Daoy (cell line): ENCODE measurements at regions not wholly inside any gene's neighbourhood (a gene's known extent, or its start where the extent isn't known, plus 50 kb on each side); places are given as distances from the start of the nearest gene placed in this dataset.
"Not testable (repeated sequence)": the region's sequence is repeated elsewhere in the genome, so short reads cannot be mapped to it uniquely, and the experiment has no call there.

Experiments
- DNase-seq: peaks from one replicate; pipeline ENCODE4 v3.0.0-alpha.2; 2015; ENCODE audit warnings: low read depth

DNA sequence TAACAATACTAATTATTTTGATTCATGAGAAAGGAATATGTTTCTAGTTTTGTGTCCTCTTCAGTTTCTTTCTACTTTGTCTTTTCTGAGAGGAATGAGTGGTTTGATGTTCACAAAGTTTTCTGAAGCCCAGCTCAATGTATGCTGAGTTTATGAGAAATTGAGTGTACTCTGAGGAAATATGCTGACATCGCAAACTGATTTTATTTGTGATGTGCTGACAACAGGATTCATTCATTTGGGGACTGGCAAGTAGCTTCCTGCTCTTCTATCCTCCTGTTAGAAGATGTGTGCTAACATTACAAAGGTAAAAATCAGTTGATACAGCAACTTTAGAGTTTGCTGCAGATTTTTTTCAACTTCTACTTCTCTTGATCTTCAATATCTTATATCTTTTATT is 403.2 kb upstream of the CDH19 start:
- DNase-seq = no peak

DNA sequence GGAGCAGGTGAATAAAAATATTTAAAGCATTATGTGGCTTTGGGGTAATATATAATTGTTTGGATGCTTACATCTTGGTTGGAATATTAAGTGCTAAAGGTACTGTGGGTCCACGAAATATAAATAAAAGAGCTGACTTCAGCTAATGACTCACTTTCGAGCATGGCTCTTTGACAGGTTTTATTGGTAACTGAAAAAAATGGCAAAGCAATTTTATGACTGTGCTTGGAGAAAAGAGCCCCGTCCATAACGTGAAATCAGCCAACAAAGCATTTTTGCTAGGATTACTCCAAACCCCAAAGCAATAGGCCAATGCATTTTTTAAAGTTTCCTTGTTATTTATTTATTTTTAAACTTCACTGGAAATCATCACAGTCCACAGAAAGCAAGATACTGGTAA is 397.2 kb upstream of the CDH19 start:
- DNase-seq = no peak

DNA sequence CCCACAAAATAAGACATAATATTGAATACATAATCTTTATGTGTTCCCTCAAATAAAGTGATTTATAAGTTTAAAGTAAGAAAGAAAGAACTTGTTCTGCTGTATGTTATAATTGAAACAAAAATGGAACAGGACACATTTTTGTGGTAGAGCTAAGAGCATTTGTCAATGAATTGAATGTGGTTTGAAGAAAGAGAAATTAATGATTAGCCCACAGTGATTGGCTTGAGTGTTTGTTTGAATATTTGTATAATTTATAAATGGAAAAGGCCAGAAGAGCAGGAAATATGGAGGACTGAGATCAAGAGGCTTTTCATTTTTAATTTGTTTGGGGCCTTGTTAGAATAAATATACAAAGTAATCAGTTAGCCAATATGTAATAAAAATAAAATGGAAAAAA is 395.1 kb upstream of the CDH19 start:
- DNase-seq = no peak

DNA sequence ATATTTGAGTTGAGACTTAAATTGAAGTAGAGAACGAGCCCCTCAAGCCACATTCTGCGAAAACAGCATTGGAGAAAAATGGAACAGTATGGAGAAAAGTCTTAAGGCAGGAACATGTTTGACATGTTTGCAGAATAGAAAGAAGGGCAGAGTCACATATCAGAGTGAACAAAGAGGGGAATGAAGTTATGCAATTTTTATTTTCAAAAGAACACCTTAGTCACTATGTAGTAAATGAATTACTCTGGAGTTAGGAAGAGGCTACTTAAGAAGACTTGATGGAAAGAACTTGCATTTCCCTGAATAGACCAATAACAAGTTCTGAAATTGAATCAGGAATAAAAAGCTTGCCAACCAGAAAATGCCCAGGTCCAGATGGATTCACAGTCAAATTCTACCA is 391.4 kb upstream of the CDH19 start:
- no peak for DNase-seq

DNA sequence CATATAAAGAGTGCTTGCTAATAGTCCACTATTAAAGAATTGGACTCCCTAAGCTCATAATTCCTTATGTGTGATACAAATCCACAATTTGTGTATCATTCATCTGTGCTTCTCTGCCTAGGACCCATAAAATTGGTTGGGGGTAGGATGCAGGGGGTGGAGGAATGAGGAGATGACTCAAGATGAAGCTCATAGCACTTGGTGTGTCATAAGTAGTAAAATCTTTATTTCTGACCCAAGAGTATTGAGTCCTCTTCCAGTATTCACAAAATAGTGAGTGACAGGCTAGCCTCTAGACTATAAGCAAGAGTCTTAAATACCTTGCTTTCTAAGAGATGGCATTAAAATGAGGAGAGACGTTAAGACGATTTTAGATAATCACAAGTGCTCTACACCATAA is 390.9 kb upstream of the CDH19 start:
- no peak for DNase-seq

GRCh38 chr18:66993492-66993891 is 389.6 kb upstream of the CDH19 start:
- DNase-seq = no peak

DNA sequence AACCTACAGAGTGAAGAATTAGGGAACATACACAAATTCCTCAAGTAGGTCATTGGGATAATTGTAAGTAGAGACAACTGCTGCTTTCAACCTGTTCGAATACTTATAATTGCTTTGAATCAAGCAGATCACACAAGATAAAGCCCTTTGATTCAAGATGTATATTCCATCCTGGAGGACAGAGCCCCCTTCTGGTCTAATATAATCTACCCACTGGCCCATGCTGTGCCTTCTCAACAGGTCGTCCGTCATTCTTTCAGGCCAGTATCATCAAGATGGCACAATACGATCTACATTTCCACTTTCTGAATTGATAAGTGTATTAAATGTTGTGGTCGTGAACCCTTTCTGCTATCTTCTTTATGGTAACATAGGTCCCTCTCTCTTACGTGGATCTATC is 387.0 kb upstream of the CDH19 start:
- DNase-seq = no peak

- no peak for DNase-seq
These were observed 375.1 kb upstream of the CDH19 start for GRCh38 chr18:66979009-66979408.

DNA sequence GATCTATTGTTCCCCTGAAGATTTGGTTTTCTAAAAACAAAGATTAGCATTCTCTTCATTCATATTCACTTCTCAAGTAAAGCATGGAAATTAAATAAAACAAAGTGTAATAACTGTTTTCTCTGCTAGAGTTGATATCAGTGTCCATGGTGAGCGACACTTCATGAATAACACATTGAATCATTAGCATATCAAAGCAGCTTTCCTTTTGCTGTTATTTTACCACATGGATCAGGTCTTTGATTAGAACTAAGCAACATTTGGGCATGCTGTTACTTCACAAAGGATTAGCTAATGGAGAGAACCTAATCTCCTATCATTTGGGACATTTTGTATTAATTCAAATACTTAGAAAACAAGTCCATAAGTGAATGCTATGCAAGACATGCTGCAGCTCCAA is 368.8 kb upstream of the CDH19 start:
- DNase-seq = no peak

DNA sequence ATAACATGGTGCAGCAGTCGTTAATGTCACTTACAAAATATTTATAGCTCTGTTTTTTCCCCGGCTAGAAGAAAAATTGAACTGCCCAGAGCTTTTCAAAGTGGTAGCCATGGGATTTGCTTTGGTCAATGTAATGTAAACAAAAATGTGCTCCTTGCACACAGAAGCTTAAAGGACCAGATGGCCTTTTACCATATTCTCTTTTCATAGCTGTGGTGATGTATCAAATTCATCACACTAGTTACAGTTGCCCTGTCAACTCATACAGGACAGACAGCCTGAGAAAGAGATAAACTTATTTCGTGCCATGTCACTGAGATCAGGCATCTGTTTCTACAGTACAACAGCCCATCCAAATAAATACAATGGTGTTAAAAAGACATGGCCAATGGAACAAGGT is 368.1 kb upstream of the CDH19 start:
- DNase-seq = no peak

DNA sequence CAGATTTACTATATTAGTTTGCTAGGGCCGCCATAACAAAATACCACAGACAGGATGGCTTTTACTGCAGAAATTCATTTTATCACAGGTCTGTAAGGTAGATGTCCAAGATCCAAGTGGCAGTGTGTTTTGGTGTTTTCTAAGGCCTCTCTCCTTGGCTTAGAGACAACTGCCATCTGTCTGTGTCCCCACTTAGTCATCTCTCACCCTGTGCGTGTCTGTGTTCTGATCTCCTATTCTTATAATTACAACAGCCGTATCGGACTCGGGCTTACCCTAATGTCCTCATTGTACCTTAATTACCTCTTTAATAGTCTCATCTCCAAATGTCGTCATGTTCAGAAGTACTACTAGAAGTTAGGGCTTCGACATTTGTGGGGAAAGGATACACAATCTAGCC is 362.3 kb upstream of the CDH19 start:
- DNase-seq = no peak

DNA sequence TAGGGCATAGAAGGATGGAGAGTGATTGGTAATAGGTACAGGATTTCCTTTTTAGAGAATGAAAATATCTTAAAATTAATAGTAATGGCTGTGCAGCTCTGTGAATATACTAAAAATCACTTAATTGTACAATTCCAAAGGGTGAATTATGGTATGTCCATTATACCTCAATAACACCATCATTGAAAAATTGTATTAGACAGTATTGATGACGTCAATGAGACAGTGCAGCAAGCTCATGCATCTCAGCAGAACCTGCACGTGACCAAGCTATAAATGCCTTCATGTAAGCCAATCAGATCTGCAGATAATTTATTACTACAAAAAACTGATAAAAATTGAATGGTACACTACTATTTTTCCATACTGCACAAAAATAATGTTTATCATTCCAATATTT is 354.4 kb upstream of the CDH19 start:
- no peak for DNase-seq

DNA sequence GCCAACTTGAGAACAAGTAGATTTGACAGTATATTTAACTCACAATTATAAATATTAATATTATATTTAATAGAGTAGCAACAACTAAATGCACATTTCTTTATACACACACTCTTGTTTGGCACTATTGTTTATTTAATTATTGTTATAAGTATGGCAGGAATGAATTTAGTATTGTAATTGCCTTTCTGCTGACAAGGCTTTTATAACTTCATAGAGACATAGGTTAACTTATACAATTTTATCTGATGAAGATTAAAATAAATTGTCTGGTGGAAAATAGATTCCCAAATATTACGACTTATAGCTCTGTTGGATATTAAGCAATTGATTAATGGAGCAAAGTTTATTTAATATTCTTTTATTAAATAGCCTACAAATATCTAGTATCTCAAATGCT is 347.9 kb upstream of the CDH19 start:
- no peak for DNase-seq

- no peak for DNase-seq
These were observed 345.5 kb upstream of the CDH19 start for GRCh38 chr18:66949419-66949818.

DNA sequence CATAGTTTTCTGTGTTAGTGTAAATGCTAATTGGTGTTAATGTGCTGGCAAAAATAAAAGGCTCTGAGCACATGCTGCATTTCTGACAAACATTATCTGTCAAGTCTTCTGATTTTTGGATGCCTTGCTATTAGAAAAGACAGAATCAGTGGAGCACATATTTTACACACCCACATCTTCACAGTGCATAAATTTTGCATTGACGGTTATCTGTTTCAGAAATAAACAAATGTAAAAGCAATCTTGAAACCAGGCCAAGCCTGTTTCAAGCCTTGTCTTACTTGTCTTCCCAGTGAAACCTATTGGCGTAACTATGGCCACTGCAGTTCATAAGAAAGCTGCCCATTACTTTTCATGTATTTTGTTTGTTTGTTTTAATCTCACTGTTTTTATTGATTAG is 333.7 kb upstream of the CDH19 start:
- no peak for DNase-seq

- DNase-seq = no peak
These were observed 327.1 kb upstream of the CDH19 start for GRCh38 chr18:66931010-66931409.

DNA sequence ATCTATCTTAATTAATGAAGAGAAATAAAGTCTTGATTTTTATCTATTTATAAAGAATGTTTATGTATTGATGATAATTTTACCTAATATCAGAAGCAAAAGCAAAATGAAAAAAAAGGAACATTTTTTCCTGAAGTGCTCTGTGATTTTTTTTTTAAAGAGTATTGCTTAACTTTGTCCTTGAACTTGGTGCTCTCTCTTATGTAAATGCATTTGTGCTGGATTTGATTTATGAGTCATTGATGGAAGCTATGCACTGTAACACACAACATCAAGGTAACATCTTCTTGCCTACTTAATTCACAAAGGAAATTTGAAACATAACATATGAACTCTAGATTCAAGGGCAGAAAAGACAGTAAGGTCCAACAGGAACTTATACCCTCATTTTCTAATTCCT is 312.9 kb upstream of the CDH19 start:
- no peak for DNase-seq

- DNase-seq = no peak
These were observed 296.9 kb upstream of the CDH19 start for GRCh38 chr18:66900837-66901236.

GRCh38 chr18:66895631-66896030 is 291.7 kb upstream of the CDH19 start:
- DNase-seq = no peak

DNA sequence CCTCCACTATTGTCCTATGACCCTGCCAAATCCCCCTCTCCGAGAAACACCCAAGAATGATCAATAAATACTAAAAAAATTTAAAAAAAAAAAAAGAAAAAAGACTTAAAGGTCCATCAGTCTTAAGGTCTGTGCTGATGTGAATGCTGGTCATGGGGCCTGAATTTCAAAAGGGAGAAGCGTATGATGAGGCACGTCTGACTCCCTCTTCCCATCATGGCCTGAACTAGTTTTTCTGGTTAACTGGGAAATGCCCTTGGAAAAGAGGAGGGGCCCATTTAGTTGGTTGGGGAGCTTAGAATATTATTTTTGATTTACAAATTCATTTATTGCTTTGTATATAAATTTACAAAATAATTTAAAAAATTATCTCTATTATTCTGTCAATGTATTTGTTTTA is 291.0 kb upstream of the CDH19 start:
- DNase-seq = no peak

- not testable (repeated sequence) for DNase-seq
These were observed 288.5 kb upstream of the CDH19 start for GRCh38 chr18:66892388-66892787.

DNA sequence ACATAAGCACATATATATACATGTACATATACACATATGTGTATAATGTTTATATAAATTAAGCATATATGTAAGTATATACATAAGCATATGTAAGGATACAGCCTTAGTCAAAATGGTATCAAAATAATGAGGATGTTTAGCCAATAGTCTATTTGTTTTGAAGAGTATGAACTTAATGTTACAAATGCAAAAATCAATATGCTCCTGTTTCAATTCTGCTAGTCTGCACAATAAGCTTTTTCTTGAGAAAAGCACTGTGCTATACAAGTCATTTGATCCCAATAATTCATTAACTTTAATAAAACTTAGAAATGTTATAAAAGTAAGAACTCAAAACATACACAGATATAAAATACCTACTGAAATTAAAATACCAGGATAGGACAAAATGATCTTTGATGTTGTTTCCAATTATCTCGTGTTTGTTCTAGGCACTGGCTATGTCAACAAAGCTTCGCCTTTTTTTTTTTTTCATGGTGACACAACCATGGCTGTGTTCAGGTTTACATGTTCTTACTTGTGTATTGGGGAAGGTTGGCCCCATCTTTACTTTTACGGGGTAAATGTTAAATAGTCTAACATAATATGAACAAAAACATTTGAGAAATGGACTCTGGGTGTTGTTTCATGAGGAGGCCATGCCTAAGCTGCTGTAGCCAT is 271.1 kb upstream of the CDH19 start:
- no peak for DNase-seq

DNA sequence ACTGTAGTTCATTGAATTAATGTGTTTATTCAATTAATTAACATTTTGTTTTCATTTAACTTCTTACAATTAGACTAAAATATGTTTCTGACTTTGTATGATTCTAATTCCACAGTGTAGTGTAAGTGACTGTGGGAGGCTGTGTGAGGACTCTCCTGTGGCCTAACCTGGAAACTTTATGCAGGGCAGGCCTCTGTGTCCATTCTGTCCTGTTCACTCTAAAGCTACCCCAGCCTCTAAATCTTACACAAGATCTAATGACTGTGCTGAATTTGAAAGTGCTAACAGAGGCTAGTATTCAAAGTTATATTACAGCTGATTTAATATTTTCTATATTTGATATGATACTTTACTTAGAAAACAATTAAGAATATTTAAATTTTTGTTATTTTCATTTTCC is 270.5 kb upstream of the CDH19 start:
- DNase-seq = no peak

DNA sequence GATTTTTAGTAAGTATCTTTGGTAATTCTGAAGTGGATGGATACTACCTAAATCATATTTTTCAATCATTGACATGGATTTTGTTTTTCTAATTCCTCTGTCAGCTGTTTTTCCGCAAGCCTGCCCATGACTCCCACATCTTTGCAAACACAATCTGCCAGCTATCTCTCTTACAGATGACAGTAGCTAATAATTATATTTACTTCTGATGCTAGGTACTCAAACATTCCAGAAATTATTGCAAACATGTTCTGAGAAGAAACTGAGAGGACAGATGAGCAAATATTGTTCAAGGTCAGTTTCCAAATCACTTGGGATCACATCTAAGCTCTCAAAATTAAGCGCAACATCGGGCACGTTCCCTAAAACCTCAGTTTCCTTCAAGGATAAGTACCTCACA is 270.0 kb upstream of the CDH19 start:
- DNase-seq = no peak

GRCh38 chr18:66872277-66872676 is 268.4 kb upstream of the CDH19 start:
- DNase-seq = no peak
